Astrocyte (in vitro differentiated cells and primary cell): ENCODE measurements at regions not wholly inside any gene's neighbourhood (a gene's known extent, or its start where the extent isn't known, plus 50 kb on each side); places are given as distances from the start of the nearest gene placed in this dataset.

Experiments used
- DNase-seq: peaks from one replicate; pipeline ENCODE4 v3.0.0-alpha.2; 2010; ENCODE audit warnings: low read depth
- FAIRE-seq: peaks from 2 replicates; lab custom pipeline; 2011; peaks lifted over from hg19 to GRCh38; lab: Jason Lieb, UNC
- H2AFZ ChIP-seq: 2 replicates; pipeline ENCODE4 v1.6.0; 2012; ENCODE audit warnings: low read depth, low read length, inconsistent platforms
- H3K27ac ChIP-seq: 2 replicates; pipeline ENCODE4 v1.5.1; 2011; ENCODE audit warnings: low read depth, low read length, inconsistent platforms
- H3K27me3 ChIP-seq: 2 replicates; pipeline ENCODE4 v1.6.0; 2011; ENCODE audit warnings: low read length, inconsistent platforms; ENCODE audit not compliant: insufficient read depth
- H3K36me3 ChIP-seq: 2 replicates; pipeline ENCODE4 v1.5.1; 2011; ENCODE audit warnings: low read length, inconsistent platforms; ENCODE audit not compliant: insufficient read depth
- H3K4me1 ChIP-seq: 2 replicates; pipeline ENCODE4 v1.5.1; 2011; ENCODE audit warnings: low read length, inconsistent platforms; ENCODE audit not compliant: insufficient read depth
- H3K4me2 ChIP-seq: 2 replicates; pipeline ENCODE4 v1.6.0; 2012; ENCODE audit warnings: low read length, inconsistent platforms
- H3K4me3 ChIP-seq: 2 replicates; pipeline ENCODE4 v1.5.1; 2011; ENCODE audit warnings: low read depth, mild to moderate bottlenecking, low read length, inconsistent platforms; ENCODE audit not compliant: insufficient read depth
- H3K79me2 ChIP-seq: 2 replicates; pipeline ENCODE4 v1.6.0; 2012; ENCODE audit warnings: mild to moderate bottlenecking, low read length, inconsistent platforms; ENCODE audit not compliant: insufficient read depth
- H3K9ac ChIP-seq: 2 replicates; pipeline ENCODE4 v1.6.0; 2012; ENCODE audit warnings: mild to moderate bottlenecking, low read length, inconsistent platforms
- H3K9me3 ChIP-seq: 2 replicates; pipeline ENCODE4 v1.5.1; 2012; ENCODE audit warnings: low read depth, mild to moderate bottlenecking, low read length, inconsistent platforms; ENCODE audit not compliant: insufficient read depth
- H4K20me1 ChIP-seq: 2 replicates; pipeline ENCODE4 v1.6.0; 2012; ENCODE audit warnings: low read length, inconsistent platforms; ENCODE audit not compliant: insufficient read depth
- H3K27ac Mint-ChIP-seq: one replicate; pipeline ENCODE4 v1.8.0; 2021; ENCODE audit warnings: mild to moderate bottlenecking, mixed read lengths; ENCODE audit not compliant: unreplicated experiment
- H3K27me3 Mint-ChIP-seq: one replicate; pipeline ENCODE4 v1.8.0; 2021; ENCODE audit warnings: low read depth, mixed read lengths; ENCODE audit not compliant: unreplicated experiment
- H3K36me3 Mint-ChIP-seq: one replicate; pipeline ENCODE4 v1.8.0; 2021; ENCODE audit warnings: low read depth, mixed read lengths; ENCODE audit not compliant: unreplicated experiment
- H3K4me1 Mint-ChIP-seq: one replicate; pipeline ENCODE4 v1.8.0; 2021; ENCODE audit warnings: low read depth, mixed read lengths; ENCODE audit not compliant: unreplicated experiment
- H3K4me3 Mint-ChIP-seq: one replicate; pipeline ENCODE4 v1.8.0; 2021; ENCODE audit warnings: mild to moderate bottlenecking, moderate library complexity, mixed read lengths; ENCODE audit not compliant: unreplicated experiment
- H3K9me3 Mint-ChIP-seq: one replicate; pipeline ENCODE4 v1.8.0; 2021; ENCODE audit warnings: mild to moderate bottlenecking, mixed read lengths; ENCODE audit not compliant: unreplicated experiment
- CTCF ChIP-seq: IDR thresholded peaks from 2 replicates; pipeline ENCODE4 v1.5.1; 2011; ENCODE audit warnings: low read depth, mild to moderate bottlenecking, inconsistent platforms, low read length, moderate library complexity; ENCODE audit not compliant: insufficient read depth
- EZH2 ChIP-seq: IDR thresholded peaks from 2 replicates; pipeline ENCODE4 v1.6.1; 2012; ENCODE audit warnings: mild to moderate bottlenecking, low read length, inconsistent platforms; ENCODE audit not compliant: insufficient read depth

DNA sequence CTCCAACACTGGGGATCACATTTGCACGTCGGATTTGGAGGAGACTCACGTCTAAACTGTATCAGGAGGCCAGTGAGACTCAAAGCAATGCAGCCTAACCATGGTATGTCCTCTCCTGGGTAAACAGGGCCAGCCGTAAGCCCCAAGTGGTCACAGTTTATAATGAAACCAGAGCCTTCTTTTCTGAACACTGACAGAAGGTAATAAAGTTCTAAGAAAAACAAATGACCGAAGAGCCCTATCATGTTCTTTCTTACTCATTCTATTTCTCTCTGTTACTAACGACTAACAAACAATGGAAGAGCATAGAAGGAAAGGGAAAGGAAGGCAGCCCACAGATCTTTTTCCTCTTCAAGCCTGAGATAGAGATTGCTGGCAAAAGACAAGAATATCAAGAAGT is 796.8 kb upstream of the SOX11 start:
- Histone ChIP-seq H3K36me3 (no peaks in the 10 kb centered on the region), H3K79me2 (no peaks in the 10 kb centered on the region), H4K20me1 (no peaks in the 10 kb centered on the region), H3K9me3 (no peaks in the 10 kb centered on the region), H3K4me1 (peaks cover 3% of the 10 kb centered on the region), H2AFZ (no peak overlapping the region), H3K4me3 (no peak overlapping the region), H3K9ac (no peak overlapping the region), H3K27ac (no peak overlapping the region), H3K4me2 (no peak overlapping the region), H3K27me3 (no peaks in the 10 kb centered on the region)
- H3K9me3 Mint-ChIP-seq, result peaks cover 2% of the 10 kb centered on the region
- TF ChIP-seq EZH2 (no peak), CTCF (no peak)
- H3K4me1 Mint-ChIP-seq, result no peaks in the 10 kb centered on the region
- H3K4me3 Mint-ChIP-seq, result no peak overlapping the region
- H3K27me3 Mint-ChIP-seq, result no peaks in the 10 kb centered on the region
- H3K36me3 Mint-ChIP-seq, result no peaks in the 10 kb centered on the region
- no peak for DNase-seq
- H3K27ac Mint-ChIP-seq, result no peak overlapping the region
- no peak for FAIRE-seq

GRCh38 chr2:4898706-4899105 is 793.5 kb upstream of the SOX11 start:
- Histone ChIP-seq H3K9me3 (no peaks in the 10 kb centered on the region), H3K27ac (no peak overlapping the region), H3K9ac (no peak overlapping the region), H4K20me1 (no peaks in the 10 kb centered on the region), H2AFZ (no peak overlapping the region), H3K27me3 (no peaks in the 10 kb centered on the region), H3K4me3 (no peak overlapping the region), H3K4me1 (peaks cover 3% of the 10 kb centered on the region), H3K79me2 (no peaks in the 10 kb centered on the region), H3K4me2 (peak overlapping the region; percentile 29), H3K36me3 (no peaks in the 10 kb centered on the region)
- Mint-ChIP-seq H3K27ac (no peak overlapping the region), H3K4me3 (no peak overlapping the region), H3K4me1 (no peaks in the 10 kb centered on the region), H3K27me3 (no peaks in the 10 kb centered on the region), H3K9me3 (peaks cover 2% of the 10 kb centered on the region), H3K36me3 (no peaks in the 10 kb centered on the region)
- DNase-seq (peak; percentile 57), FAIRE-seq (no peak)
- no peak for TF ChIP-seq EZH2

DNA sequence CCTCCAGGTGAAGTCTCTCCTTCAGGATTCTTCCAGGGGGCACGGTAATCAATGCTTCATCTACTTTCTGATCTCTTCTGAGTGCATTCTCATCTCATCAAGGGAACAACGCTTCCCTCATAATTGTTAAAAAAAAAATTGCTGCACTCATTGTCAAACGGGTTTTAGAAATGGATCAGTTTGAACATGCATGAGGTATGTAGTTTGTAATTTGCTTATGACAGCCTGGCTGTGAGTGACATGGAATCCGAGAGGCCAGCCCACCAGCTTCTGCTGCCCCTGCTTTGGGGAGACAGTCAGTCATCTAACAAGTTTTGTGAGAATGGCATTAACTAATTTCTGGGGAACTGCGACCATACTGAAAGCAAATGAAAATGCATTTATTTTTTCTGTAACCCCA is 791.9 kb upstream of the SOX11 start:
- Mint-ChIP-seq H3K36me3 (no peaks in the 10 kb centered on the region), H3K9me3 (peaks cover 2% of the 10 kb centered on the region), H3K27ac (no peak overlapping the region), H3K4me3 (no peak overlapping the region), H3K27me3 (no peaks in the 10 kb centered on the region), H3K4me1 (no peaks in the 10 kb centered on the region)
- Histone ChIP-seq H3K4me3 (no peak overlapping the region), H3K4me2 (no peak overlapping the region), H2AFZ (no peak overlapping the region), H3K27me3 (no peaks in the 10 kb centered on the region), H3K9me3 (no peaks in the 10 kb centered on the region), H4K20me1 (no peaks in the 10 kb centered on the region), H3K36me3 (no peaks in the 10 kb centered on the region), H3K27ac (no peak overlapping the region), H3K79me2 (no peaks in the 10 kb centered on the region), H3K9ac (no peak overlapping the region), H3K4me1 (peaks cover 3% of the 10 kb centered on the region)
- DNase-seq (no peak), FAIRE-seq (no peak)
- TF ChIP-seq CTCF, result no peak
